HEK293T (cell line): ENCODE measurements at regions not wholly inside any gene's neighbourhood (a gene's known extent, or its start where the extent isn't known, plus 50 kb on each side); places are given as distances from the start of the nearest gene placed in this dataset.

Experiments used
- CTBP1 ChIP-seq: fragments of 450-650 bp; IDR thresholded peaks from 2 replicates; pipeline ENCODE4 v1.6.1; 2016; ENCODE audit warnings: borderline replicate concordance
- FOXA1 ChIP-seq: fragments of 450-650 bp; IDR thresholded peaks from 2 replicates; pipeline ENCODE4 v1.6.1; 2016; ENCODE audit warnings: mild to moderate bottlenecking
- HDGF ChIP-seq: fragments of 450-650 bp; IDR thresholded peaks from 2 replicates; pipeline ENCODE4 v1.6.1; 2017; ENCODE audit warnings: antibody characterized with exemption, borderline replicate concordance
- L3MBTL2 ChIP-seq: fragments of 450-650 bp; conservative IDR thresholded peaks from 2 replicates; pipeline ENCODE4 v1.6.1; 2016; ENCODE audit warnings: mild to moderate bottlenecking
- NFRKB ChIP-seq: fragments of 450-650 bp; IDR thresholded peaks from 2 replicates; pipeline ENCODE4 v1.6.1; 2016; ENCODE audit warnings: mild to moderate bottlenecking, moderate library complexity
- SUZ12 ChIP-seq: fragments of 450-650 bp; IDR thresholded peaks from 2 replicates; pipeline ENCODE4 v1.6.1; 2016; ENCODE audit warnings: mild to moderate bottlenecking
- TARDBP ChIP-seq: fragments of 450-650 bp; IDR thresholded peaks from 2 replicates; pipeline ENCODE4 v1.6.1; 2016

GRCh38 chr2:41954304-41955291, 93.2 kb upstream of the PKDCC start:
- TF ChIP-seq TARDBP (no peak), L3MBTL2 (no peak), SUZ12 (no peak), CTBP1 (no peak), FOXA1 (no peak), NFRKB (no peak), HDGF (no peak)
